NCI-H1694 (cell line): ENCODE measurements at regions not wholly inside any gene's neighbourhood (a gene's known extent, or its start where the extent isn't known, plus 50 kb on each side); places are given as distances from the start of the nearest gene placed in this dataset.

Experiments
- DNase-seq: peaks from one replicate; lab custom pipeline; 2025; lab: John Stamatoyannopoulos, UW

- no peak for DNase-seq
Measured at GRCh38 chr20:40319741-40320516, 369.1 kb downstream of the MAFB start.

- no peak for DNase-seq
Measured at GRCh38 chr20:40319056-40319455, 370.0 kb downstream of the MAFB start.

- DNase-seq = no peak
Measured at GRCh38 chr20:40317156-40317790, 371.8 kb downstream of the MAFB start.

- DNase-seq = no peak
Measured at GRCh38 chr20:40314278-40314677, 374.8 kb downstream of the MAFB start.

- no peak for DNase-seq
Measured at GRCh38 chr20:40313730-40314129, 375.3 kb downstream of the MAFB start.

- DNase-seq = no peak
Measured at GRCh38 chr20:40309731-40310130, 379.3 kb downstream of the MAFB start.

GRCh38 chr20:40307997-40308396 is 381.0 kb downstream of the MAFB start:
- no peak for DNase-seq

- no peak for DNase-seq
Measured at GRCh38 chr20:40307268-40307667, 381.8 kb downstream of the MAFB start.

GRCh38 chr20:40305303-40305702 is 383.7 kb downstream of the MAFB start:
- no peak for DNase-seq

GRCh38 chr20:40304119-40304613 is 384.9 kb downstream of the MAFB start:
- no peak for DNase-seq

- DNase-seq = no peak
Measured at GRCh38 chr20:40294747-40295146, 394.3 kb downstream of the MAFB start.

- no peak for DNase-seq
Measured at GRCh38 chr20:40294175-40294574, 394.9 kb downstream of the MAFB start.

- no peak for DNase-seq
Measured at GRCh38 chr20:40293740-40294139, 395.3 kb downstream of the MAFB start.

- DNase-seq = no peak
Measured at GRCh38 chr20:40291493-40292135, 397.4 kb downstream of the MAFB start.

- DNase-seq = no peak
Measured at GRCh38 chr20:40287683-40288082, 401.4 kb downstream of the MAFB start.

GRCh38 chr20:40286975-40287531 is 402.0 kb downstream of the MAFB start:
- no peak for DNase-seq

GRCh38 chr20:40284611-40285010 is 404.4 kb downstream of the MAFB start:
- DNase-seq = no peak

- no peak for DNase-seq
Measured at GRCh38 chr20:40283689-40284088, 405.3 kb downstream of the MAFB start.

GRCh38 chr20:40282941-40283340 is 406.1 kb downstream of the MAFB start:
- peak; percentile 49 for DNase-seq

GRCh38 chr20:40282541-40282940 is 406.5 kb downstream of the MAFB start:
- no peak for DNase-seq

GRCh38 chr20:40280616-40281015 is 408.4 kb downstream of the MAFB start:
- DNase-seq = no peak

- no peak for DNase-seq
Measured at GRCh38 chr20:40279390-40279789, 409.6 kb downstream of the MAFB start.

GRCh38 chr20:40278673-40279072 is 410.4 kb downstream of the MAFB start:
- no peak for DNase-seq
